Caco-2 (cell line): ENCODE measurements at regions not wholly inside any gene's neighbourhood (a gene's known extent, or its start where the extent isn't known, plus 50 kb on each side); places are given as distances from the start of the nearest gene placed in this dataset.

Experiments used
- BruUV-seq: library from RNA; stranded (reverse); fragments of 400-500 nt; replicated peaks from 2 replicates; lab custom pipeline; 2021; lab: Mats Ljungman, UMichigan
- CTCF ChIA-PET: fragments of 300-600 bp; sonication (Branson Sonifier 250); formaldehyde crosslinking; loops from one replicate; lab custom pipeline; 2022; ENCODE audit warnings: antibody characterized with exemption; lab: Charles Lee
- POLR2A ChIA-PET: fragments of 300-600 bp; sonication (Branson Sonifier 250); formaldehyde crosslinking; loops from one replicate; lab custom pipeline; 2022; ENCODE audit warnings: antibody characterized with exemption; lab: Charles Lee
- DNase-seq, 2 experiments: peaks; one replicate each; pipeline versions ENCODE4 v3.0.0 to v3.0.0-alpha.2; 2020 to 2022
- H3K27me3 ChIP-seq: replicated peaks from 2 replicates; pipeline ENCODE4 v1.6.0; 2011; ENCODE audit warnings: low read length; ENCODE audit not compliant: control insufficient read depth, insufficient read depth
- H3K36me3 ChIP-seq: 2 replicates; pipeline ENCODE4 v1.5.1; 2011; ENCODE audit warnings: low read length; ENCODE audit not compliant: control insufficient read depth, insufficient read depth
- H3K4me1 ChIP-seq: fragments of 250-450 bp; sonication (Bioruptor Pico); 2 replicates; pipeline ENCODE4 v1.5.1; 2020; ENCODE audit warnings: mild to moderate bottlenecking
- H3K4me3 ChIP-seq: 2 replicates; pipeline ENCODE4 v1.5.1; 2011; ENCODE audit warnings: low read depth, mild to moderate bottlenecking, control low read depth, low read length
- H3K9me3 ChIP-seq: fragments of 250-450 bp; sonication (Bioruptor Pico); 2 replicates; pipeline ENCODE4 v1.5.1; 2020; ENCODE audit warnings: mild to moderate bottlenecking, moderate library complexity
- H3K27ac Mint-ChIP-seq: one replicate; pipeline ENCODE4 v1.8.0; 2022; ENCODE audit warnings: mixed read lengths; ENCODE audit not compliant: unreplicated experiment
- H3K27me3 Mint-ChIP-seq: one replicate; pipeline ENCODE4 v1.8.0; 2022; ENCODE audit warnings: mixed read lengths; ENCODE audit not compliant: insufficient read depth, unreplicated experiment
- H3K36me3 Mint-ChIP-seq: one replicate; pipeline ENCODE4 v1.8.0; 2022; ENCODE audit warnings: mild to moderate bottlenecking, mixed read lengths; ENCODE audit not compliant: insufficient read depth, unreplicated experiment
- H3K4me1 Mint-ChIP-seq: one replicate; pipeline ENCODE4 v1.8.0; 2022; ENCODE audit warnings: low read depth, mixed read lengths; ENCODE audit not compliant: unreplicated experiment
- H3K4me3 Mint-ChIP-seq: one replicate; pipeline ENCODE4 v1.8.0; 2022; ENCODE audit warnings: mild to moderate bottlenecking, moderate library complexity, mixed read lengths; ENCODE audit not compliant: unreplicated experiment
- H3K9me3 Mint-ChIP-seq: one replicate; pipeline ENCODE4 v1.8.0; 2022; ENCODE audit warnings: mixed read lengths; ENCODE audit not compliant: unreplicated experiment
- intact Hi-C: fragments of 100-400 bp; cut with micrococcal nuclease; formaldehyde crosslinking; loops from one replicate; pipeline ENCODE4 v1.10.0; 2022; ENCODE audit not compliant: unreplicated experiment
- TF ChIP-seq, protein P1 (sequence below), 2 experiments: fragments of 200-600 bp in 1 of 2; IDR thresholded peaks; 1 replicate in 1 of 2; 2 replicates in 1 of 2; pipeline versions ENCODE4 v1.5.1 to v1.8.0; 2011 to 2022; ENCODE audit warnings: antibody characterized with exemption in 1 of 2, control low read depth in 1 of 2, inconsistent platforms in 1 of 2, low read depth in 1 of 2, low read length in 1 of 2, mild to moderate bottlenecking in 1 of 2, moderate library complexity in 1 of 2; ENCODE audit not compliant: insufficient read depth in 1 of 2, severe bottlenecking in 1 of 2, unreplicated experiment in 1 of 2

DNA sequence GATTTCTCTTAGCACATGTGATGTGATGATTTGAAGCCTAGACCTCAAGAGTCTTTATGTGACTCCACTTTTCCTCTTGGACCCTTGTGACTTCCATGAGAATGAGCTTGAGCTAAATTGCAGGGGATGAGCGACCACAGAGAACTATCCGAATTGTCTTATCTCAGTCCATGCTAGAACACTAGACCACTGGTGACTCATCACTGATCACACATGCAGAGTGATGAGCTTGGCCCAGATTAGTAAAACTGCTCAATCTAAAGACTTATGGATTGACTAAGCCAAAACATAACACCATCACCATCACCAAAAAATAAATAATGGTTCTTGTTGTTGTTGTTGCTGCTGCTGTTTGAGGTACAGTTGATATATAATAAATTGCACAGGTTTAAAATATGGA lies 114.1 kb upstream of the CFAP20DC start:
- H3K9me3 ChIP-seq = no peaks in the 10 kb centered on the region
- Mint-ChIP-seq H3K27ac (no peak overlapping the region), H3K27me3 (peaks cover 3% of the 10 kb centered on the region), H3K4me1 (no peaks in the 10 kb centered on the region), H3K4me3 (no peak overlapping the region), H3K9me3 (no peaks in the 10 kb centered on the region), H3K36me3 (peaks cover 6% of the 10 kb centered on the region)
- POLR2A ChIA-PET = no interaction called here
- CTCF ChIA-PET = no interaction called here
- BruUV-seq = no TSS peak
- no peaks in the 10 kb centered on the region for H3K27me3 ChIP-seq
- H3K4me3 ChIP-seq = no peak overlapping the region
- intact Hi-C loops = no loop called here
- no peaks in the 10 kb centered on the region for H3K4me1 ChIP-seq
- TF ChIP-seq, protein P1, sequence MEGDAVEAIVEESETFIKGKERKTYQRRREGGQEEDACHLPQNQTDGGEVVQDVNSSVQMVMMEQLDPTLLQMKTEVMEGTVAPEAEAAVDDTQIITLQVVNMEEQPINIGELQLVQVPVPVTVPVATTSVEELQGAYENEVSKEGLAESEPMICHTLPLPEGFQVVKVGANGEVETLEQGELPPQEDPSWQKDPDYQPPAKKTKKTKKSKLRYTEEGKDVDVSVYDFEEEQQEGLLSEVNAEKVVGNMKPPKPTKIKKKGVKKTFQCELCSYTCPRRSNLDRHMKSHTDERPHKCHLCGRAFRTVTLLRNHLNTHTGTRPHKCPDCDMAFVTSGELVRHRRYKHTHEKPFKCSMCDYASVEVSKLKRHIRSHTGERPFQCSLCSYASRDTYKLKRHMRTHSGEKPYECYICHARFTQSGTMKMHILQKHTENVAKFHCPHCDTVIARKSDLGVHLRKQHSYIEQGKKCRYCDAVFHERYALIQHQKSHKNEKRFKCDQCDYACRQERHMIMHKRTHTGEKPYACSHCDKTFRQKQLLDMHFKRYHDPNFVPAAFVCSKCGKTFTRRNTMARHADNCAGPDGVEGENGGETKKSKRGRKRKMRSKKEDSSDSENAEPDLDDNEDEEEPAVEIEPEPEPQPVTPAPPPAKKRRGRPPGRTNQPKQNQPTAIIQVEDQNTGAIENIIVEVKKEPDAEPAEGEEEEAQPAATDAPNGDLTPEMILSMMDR (IDR thresholded peaks at IDR 0.05; ENCODE audit: insufficient read depth in 1 of 2, low read depth in 1 of 2, low read length in 1 of 2, severe bottlenecking in 1 of 2, unreplicated experiment in 1 of 2) = no peak
- DNase-seq = no peak
- H3K36me3 ChIP-seq = no peaks in the 10 kb centered on the region

DNA sequence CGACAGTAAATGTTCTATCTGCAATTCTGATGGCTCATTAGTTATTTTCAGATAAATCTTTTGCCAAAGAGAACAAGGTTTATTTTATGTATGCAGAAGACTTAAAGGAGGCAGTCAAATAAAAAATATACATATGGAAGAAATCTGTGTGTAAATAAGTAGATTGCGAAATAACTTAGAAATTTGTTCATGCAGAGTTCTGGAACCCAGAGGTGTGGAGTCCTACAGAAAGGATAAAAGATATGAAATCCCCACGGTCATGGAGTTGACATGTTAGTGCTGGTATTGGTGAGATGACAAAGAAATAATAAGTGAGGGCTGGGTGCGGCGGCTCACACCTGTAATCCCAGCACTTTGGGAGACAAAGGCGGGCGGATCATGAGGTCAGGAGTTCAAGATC lies 111.2 kb upstream of the CFAP20DC start:
- no peaks in the 10 kb centered on the region for H3K27me3 ChIP-seq
- ChIA-PET POLR2A (no interaction called here), CTCF (no interaction called here)
- peaks cover 6% of the 10 kb centered on the region for H3K36me3 Mint-ChIP-seq
- H3K4me1 ChIP-seq = 0 out of 2 replicates have a peak, but pooled peaks cover 4% of the 10 kb centered on the region
- no peaks in the 10 kb centered on the region for H3K9me3 ChIP-seq
- no TSS peak for BruUV-seq
- no peak overlapping the region for H3K27ac Mint-ChIP-seq
- H3K4me3 ChIP-seq = no peak overlapping the region
- H3K27me3 Mint-ChIP-seq = peaks cover 3% of the 10 kb centered on the region
- no peaks in the 10 kb centered on the region for H3K36me3 ChIP-seq
- no peak overlapping the region for H3K4me3 Mint-ChIP-seq
- H3K4me1 Mint-ChIP-seq = no peaks in the 10 kb centered on the region
- intact Hi-C loops = no loop called here
- TF ChIP-seq, protein P1 (IDR thresholded peaks at IDR 0.05; ENCODE audit: insufficient read depth in 1 of 2, low read depth in 1 of 2, low read length in 1 of 2, severe bottlenecking in 1 of 2, unreplicated experiment in 1 of 2) = no peak
- DNase-seq = no peak
- H3K9me3 Mint-ChIP-seq = no peaks in the 10 kb centered on the region

DNA sequence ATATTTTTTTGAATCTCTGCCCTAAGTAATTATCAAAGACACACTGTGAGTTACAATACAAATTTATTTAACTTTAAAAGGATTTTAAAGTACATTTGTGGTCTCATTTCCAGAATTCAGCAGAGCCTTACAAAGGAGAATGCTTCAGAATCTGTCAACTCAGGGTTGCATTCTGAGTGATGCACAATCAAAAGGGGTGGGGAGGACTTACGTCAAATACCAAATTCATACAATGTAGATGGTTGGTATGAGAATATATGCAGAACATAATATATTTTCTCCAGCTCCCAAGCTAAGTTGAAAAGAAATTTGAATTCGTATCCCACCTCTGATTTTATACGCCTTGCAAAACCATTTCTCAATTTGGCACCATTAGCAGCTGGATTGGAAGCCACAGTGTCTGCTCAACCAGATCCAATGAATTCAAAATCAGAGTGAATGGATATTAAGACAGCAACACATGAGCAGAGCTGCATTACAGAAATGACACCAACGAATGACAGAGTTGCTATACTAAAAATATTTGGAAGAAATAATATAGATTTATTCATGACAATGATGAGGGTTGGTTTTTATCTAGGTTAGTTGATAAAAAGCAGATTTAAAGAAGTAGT lies 110.4 kb upstream of the CFAP20DC start:
- H3K27me3 Mint-ChIP-seq = peaks cover under 1% of the 10 kb centered on the region
- no TSS peak for BruUV-seq
- ChIA-PET CTCF (no interaction called here), POLR2A (no interaction called here)
- Histone ChIP-seq H3K36me3 (no peaks in the 10 kb centered on the region), H3K4me3 (no peak overlapping the region), H3K27me3 (no peaks in the 10 kb centered on the region), H3K4me1 (0 out of 2 replicates have a peak, but pooled peaks cover 4% of the 10 kb centered on the region), H3K9me3 (no peaks in the 10 kb centered on the region)
- no peak overlapping the region for H3K4me3 Mint-ChIP-seq
- peaks cover 6% of the 10 kb centered on the region for H3K36me3 Mint-ChIP-seq
- TF ChIP-seq, protein P1 (IDR thresholded peaks at IDR 0.05; ENCODE audit: insufficient read depth in 1 of 2, low read depth in 1 of 2, low read length in 1 of 2, severe bottlenecking in 1 of 2, unreplicated experiment in 1 of 2) = no peak
- intact Hi-C loops = no loop called here
- DNase-seq = no peak
- no peaks in the 10 kb centered on the region for H3K4me1 Mint-ChIP-seq
- no peaks in the 10 kb centered on the region for H3K9me3 Mint-ChIP-seq
- no peak overlapping the region for H3K27ac Mint-ChIP-seq
